GM12878 (cell line): ENCODE measurements at regions not wholly inside any gene's neighbourhood (a gene's known extent, or its start where the extent isn't known, plus 50 kb on each side); places are given as distances from the start of the nearest gene placed in this dataset.

Experiments
- E4F1 ChIP-seq: fragments of 450-650 bp; IDR thresholded peaks from 2 replicates; pipeline ENCODE4 v1.6.1; 2018; ENCODE audit warnings: borderline replicate concordance, mild to moderate bottlenecking; ENCODE audit not compliant: partially characterized antibody
- JUNB ChIP-seq: IDR thresholded peaks from 2 replicates; pipeline ENCODE4 v1.6.1; 2016; ENCODE audit warnings: antibody characterized with exemption, mild to moderate bottlenecking
- RELA ChIP-seq: fragments of 450-650 bp; IDR thresholded peaks from 2 replicates; pipeline ENCODE4 v1.8.0; 2014; ENCODE audit warnings: borderline replicate concordance; ENCODE audit not compliant: partially characterized antibody
- REST ChIP-seq: IDR thresholded peaks from 2 replicates; pipeline ENCODE4 v1.6.1; 2012; ENCODE audit warnings: mild to moderate bottlenecking, low read depth, low read length
- ZBTB11 ChIP-seq: fragments of 450-650 bp; formaldehyde crosslinking; IDR thresholded peaks from 2 replicates; pipeline ENCODE4 v1.5.0; 2022; ENCODE audit warnings: mild to moderate bottlenecking, missing genetic modification characterization

- TF ChIP-seq REST = no peak
- no peak for TF ChIP-seq ZBTB11 (CRISPR knock-in tag)
- no peak for TF ChIP-seq JUNB
- no peak for TF ChIP-seq E4F1
- TF ChIP-seq RELA = no peak
Measured at GRCh38 chr18:24534737-24535136, 74.3 kb downstream of the HRH4 start.
